HG02759 (cell line): ENCODE measurements at regions not wholly inside any gene's neighbourhood (a gene's known extent, or its start where the extent isn't known, plus 50 kb on each side); places are given as distances from the start of the nearest gene placed in this dataset.
"Not testable (repeated sequence)": the region's sequence is repeated elsewhere in the genome, so short reads cannot be mapped to it uniquely, and the experiment has no call there.

Experiments used
- ATAC-seq: cut with Tn5 transposase; IDR thresholded peaks from one replicate; pipeline ENCODE4 v1.9.1; 2021; ENCODE audit warnings: mild to moderate bottlenecking, moderate library complexity; ENCODE audit not compliant: unreplicated experiment

DNA sequence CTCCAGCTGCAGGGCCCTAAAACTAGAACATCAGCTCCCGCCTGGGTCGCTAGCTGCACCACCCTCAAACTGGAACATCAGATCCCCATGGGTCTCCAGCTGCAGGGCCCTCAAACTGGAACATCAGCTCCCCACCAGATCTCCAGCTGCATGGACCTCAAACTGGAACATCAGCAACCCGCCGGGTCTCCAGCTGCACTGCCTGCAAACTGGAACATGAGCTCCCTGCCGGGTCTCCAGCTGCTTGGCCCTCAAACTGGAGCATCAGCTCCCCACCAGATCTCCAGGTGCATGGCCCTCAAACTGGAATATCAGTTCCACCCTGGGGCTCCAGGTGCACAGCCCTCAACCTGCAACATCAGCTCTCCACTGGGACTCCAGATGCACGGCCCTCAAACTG lies 82.7 kb downstream of the TFRC start:
- ATAC-seq: not testable (repeated sequence)

DNA sequence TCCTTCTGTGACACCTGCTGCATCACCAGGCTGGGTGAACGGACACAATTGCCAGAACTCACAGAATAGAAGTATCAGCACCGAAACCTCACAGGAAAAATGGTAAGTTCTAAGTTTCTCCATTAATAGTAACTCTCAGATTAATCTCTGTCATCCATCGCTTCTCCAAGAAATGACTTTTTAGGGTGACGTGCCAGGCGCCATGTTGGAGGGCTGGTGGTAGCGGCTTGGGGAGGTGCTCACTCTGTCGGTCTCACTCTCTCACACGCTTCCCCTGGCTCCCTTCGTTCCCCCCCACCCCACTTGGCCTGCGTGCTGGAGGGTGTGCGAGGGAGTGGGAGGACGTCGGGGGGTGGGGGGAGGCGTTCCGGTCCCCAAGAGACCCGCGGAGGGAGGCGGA lies 85.6 kb downstream of the TFRC start:
- not testable (repeated sequence) for ATAC-seq

DNA sequence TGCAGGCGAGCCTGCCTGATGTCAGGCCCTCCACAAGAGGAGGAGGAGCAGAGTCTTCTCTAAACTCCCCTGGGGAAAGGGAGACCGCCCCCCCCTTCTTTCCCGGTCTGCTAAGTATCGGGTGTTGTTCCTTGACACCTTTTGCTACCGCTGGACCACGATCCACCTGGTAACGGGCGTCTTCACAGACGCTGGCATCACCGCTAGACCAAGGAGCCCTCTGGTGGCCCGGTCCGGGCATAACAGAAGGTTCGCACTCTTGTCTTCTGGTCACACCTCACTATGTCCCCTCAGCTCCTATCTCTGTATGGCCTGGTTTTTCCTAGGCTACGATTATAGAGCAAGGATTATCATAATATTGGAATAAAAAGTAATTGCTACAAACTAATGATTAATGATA lies 86.0 kb upstream of the TNK2 start:
- not testable (repeated sequence) for ATAC-seq

DNA sequence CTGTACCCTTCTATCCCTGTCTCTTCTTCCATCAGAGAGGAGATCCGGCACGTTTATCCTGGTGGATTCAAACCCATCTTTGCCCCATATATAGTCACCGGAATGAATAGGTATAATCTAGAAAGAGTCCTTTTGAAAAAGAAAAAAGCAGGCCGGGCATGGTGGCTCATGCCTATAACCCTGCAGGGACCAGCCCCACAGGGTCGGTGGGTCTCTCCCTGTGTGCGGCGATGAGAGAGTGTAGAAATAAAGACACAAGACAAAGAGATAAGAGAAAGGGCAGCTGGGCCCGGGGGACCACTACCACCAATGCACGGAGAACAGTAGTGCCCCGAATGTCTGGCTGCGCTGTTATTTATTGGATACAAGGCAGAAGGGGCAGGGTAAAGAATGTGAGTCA lies 85.3 kb upstream of the TNK2 start:
- ATAC-seq: not testable (repeated sequence)

DNA sequence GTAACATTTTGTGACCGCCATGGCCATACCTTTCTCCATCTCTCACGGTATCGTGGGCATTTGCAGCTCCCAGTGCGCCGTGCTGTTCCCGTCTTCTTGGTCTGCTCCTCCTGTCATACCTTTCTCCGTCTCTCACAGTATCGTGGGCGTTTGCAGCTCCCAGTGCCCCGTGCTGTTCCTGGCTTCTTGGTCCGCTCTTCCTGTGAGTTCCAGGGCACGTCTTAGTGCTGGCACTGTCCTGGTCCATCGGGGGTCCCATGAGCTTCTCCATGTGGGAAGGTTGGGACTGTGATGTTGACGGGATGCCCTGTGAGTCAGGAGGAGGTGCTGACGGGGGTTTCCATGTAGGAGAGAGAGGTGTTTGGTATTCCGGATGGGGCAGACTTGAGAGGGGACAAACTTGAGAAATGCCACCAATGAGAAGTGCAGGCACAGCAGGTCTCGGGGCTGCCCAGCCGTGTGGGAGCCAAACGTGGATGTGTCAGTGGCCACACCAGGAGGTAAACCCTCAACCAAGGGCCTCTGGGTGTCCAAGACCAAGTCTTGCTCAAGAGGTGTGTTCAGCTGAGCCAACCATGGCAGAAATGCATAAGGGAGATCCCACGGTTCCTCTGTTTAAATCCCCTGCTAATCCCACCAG lies 84.7 kb upstream of the TNK2 start:
- not testable (repeated sequence) for ATAC-seq

DNA sequence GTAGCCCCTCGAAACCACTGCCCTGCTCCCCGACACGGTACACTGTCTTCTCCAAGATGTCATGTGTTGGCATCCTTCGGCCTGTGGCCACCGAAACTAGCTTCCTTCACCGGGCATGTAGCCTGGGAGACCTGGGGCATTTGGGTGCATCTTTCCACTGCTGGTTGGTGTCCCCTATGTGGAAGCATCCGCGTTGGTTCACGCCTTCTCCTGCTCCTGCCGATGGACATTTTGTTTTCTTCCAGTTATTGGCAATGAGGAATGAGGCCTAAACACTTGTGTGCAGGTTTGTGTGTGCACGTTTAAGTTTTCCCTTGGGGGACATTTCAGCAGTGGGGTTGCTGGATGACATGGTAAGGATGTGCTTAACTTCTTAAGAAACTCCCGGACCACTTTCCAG lies 83.6 kb upstream of the TNK2 start:
- ATAC-seq: not testable (repeated sequence)

DNA sequence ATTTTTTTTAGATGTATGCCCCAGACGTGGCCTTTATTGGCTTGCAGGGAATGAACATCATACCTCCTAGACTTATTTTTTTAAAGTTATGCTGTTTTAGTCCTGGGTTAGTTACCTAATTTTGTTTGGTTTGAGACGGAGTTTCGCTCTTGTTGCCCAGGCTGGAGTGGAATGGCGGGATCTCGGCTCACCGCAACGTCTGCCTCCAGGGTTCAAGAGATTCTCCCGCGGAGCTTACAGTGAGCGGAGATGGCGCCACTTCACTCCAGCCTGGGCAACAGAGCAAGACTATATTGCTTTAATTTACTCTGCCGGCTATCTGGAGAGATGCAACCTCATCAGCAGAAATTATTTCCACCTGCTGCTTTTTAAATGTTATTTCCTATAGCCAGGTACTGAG lies 82.9 kb upstream of the TNK2 start:
- not testable (repeated sequence) for ATAC-seq

DNA sequence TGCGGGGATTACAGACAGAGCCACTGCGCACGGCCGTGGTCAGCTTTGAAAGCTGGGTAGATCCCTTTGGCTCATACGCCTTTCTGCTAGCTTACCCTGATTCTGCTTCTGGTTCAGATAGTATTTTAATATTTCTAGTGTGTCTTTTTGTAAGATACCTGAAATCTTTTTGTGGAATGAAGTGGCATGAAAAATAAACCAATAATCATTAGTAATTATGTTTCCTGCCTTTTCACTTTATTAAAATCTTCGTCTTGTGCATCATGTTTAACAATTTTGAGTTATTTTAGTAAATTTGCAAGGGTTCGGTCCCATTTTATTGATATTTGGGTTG lies 82.5 kb upstream of the TNK2 start:
- not testable (repeated sequence) for ATAC-seq

DNA sequence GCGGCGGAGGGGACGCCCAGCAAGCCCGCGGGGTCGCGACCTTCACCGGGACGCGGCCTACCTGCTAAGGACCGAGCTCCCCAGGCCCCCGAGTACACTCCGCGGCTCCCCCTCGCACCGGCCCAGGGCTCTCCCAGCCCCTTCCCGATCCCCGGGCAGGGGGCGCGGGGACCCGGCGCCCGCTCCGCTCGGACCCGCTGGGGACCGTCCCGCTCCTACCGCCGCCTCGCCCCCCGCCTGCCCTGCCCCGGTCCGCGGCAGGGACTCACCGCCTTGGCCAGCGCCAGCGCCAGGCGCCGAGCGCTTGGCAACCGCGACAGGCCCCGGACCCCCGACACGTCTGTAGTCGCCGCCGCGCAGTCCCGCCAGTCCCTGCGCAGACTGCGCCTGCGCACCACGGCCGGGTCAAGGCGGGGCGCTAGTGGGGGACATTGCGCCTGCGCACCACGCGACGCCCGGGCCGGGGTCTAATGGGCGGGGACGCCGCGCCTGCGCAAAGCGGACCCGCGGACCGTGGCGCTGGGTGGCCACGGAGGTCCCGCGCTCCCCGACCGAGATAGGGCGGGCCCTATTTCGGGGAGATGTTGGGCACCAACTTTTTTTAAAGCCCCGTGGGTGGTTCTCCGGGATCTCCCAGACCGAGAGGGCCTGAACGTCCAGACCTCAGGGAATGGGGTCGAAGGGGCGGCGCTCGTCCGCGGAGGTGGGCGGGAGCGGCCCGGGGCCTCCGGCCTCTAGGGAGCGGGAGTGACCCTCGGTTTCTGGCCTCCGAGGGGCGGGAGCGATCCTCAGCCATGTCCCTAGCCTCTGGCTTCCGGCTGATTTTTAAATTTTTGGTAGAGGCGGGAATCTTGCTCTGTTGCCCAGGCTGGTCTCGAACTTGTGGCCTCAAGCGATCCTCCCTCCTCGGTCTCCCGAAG lies 81.8 kb upstream of the TNK2 start:
- peak; percentile 95 for ATAC-seq

DNA sequence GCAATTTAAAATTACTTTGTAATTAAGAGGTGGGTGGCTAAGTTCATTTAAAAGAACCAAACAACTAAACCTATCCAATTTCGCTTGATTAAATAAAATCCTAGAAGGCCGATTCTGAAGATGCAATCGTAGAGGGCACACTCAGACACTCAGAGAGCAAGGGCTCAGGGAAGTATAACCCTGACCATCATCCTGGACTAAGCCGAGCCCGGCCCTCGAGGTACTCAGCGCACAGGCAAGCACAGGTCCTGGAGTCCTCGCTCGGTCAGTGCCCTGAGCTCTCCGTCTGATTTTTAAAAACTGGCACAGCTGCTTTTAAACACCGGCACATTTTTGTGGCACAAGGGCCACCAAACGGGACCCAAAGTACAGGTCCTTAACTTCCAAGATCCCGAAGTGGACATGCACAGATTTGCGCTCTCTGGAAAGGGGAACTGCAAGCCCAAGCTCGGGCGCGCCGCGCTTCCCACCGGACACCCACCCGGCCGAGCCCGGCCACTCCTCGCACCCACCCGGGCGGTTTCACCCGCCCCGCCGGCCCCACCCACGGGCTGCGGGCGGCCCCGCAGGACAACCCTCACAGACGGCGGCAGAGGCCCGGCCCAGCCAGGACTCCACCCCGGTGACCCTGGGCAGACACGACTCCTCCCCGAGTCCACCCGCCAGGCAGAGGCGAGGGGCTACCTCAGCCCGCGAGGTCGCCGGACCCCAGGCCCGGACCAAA lies 81.0 kb upstream of the TNK2 start:
- ATAC-seq: peak; percentile 42

DNA sequence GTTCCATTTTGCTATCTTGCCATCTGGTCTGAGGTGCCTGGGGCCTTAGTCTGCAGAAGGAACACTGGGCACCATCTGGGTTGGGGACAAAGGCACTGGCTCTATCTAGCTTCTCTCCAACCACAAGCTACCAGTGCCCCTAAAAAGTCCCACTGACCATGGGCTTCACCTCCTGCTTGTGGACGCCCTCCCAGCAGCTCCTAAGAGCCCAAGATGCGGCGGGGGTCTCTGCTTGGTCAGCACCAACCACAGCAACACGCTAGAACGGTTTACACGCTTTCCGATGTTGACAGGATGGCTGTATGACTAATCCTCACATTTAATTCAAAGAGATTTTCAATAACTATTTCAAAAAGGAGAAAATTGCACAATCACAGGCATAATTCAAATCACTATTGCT lies 80.4 kb upstream of the TNK2 start:
- ATAC-seq: not testable (repeated sequence)

DNA sequence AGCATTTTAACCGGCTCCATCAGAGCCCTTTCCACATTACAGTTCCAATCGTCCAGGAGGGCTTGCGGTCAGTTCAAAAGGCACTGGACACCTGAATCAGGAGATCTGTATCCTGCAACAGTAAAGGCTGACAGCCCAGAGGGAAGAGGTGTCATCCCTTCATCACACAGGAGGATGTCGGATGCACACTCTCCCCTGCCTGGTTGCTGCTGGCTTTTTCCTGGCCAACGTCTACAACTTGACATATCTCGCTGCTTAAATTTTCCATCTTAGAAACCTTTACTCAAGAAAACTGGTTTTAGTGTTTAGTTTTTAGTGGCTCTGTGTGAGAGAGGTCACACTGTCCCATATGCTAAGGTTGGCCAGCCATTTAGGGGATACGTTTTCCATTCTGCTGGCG lies 78.7 kb upstream of the TNK2 start:
- not testable (repeated sequence) for ATAC-seq

DNA sequence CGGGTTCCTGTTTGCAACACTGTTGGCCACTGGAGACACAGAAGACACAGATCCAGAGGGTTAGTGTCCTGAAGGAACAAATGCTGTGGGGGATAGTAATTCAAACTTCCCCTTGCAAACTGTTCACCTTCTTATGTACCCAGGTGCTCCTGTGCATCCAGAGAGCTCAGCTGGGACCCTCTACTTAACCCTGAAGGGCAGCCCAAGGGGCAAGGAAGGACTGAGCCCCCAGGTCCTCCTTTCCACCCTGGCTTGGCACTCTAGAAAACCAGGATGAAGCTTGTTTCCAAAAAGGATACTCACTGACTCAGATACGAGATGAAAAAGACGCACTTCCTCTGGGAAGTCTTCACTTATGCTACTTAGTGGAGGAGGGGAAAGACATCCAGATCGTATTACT lies 78.2 kb upstream of the TNK2 start:
- not testable (repeated sequence) for ATAC-seq

DNA sequence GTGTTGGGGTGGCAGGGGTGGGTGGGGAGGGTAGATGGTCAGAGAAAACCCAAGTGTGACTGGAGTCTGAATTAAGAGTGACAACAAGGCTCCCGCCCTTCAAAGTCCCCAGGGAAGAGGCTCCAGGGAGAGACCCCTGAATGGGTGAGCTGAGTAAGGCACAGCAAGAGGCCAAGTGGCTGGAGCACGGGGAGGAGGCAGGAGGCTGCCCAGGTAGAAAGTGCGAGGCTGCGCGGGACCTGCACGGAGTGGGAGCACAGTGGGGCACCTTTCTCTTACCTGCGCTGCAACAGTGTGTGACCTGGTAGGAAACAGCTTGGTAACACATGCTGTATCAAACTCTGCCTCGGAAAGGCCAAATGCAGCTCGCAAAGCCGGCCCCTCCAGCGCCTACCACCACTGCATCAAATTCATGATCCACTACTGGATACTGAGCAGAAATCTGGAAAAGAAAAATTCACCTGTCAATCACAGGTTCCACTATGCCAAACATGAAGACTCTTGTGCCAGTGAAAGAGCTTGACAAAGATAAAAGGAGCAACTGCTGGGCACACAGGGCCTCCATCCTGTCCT lies 77.1 kb upstream of the TNK2 start:
- not testable (repeated sequence) for ATAC-seq

DNA sequence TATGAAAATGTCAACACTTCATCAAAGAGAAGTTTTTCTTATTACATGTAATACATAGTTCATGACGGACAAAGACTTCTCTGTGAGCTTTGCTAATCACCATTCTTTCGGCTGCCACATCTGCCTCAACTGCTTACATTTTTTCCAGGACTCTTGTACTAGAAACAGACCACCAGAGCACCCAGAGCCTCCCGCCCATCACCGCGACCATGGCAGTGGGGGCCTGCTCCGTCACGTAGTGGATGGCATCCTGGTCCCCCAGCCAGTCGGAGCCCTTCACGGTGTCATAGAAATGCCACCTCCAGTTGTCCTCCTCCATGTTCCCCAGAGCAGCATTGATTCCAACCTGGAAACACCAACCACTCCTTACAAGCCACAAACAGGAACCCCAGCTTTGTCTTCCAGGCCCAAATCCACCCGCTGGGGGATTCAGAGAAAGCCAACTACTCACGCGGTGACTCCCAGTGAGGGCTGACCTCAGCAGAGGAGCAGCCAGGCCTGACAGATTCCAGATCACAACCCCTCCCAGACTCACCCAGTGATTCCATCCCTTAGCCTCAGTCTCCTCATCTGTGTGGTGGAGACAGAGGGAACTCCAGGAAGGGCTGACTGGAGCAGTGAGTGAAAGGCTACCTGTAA lies 76.2 kb upstream of the TNK2 start:
- not testable (repeated sequence) for ATAC-seq

DNA sequence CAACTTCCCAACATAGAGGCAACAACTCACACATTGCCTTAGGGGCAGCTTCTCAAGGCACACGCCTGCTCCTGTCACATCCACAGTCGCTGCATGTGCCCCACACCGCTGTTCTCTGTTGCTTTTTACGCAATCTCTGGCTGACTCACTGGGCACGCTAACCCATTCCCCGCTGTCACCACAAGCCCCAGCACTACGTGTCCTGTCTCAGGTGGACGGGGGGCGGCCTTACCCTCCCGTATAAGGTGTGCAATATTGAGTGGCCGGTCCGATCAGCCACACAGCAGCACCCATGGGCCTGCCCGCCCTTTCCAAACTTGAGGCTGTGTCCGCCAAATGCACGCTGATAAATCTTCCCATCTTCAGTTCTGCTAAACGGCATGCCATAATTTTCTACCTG lies 75.5 kb upstream of the TNK2 start:
- not testable (repeated sequence) for ATAC-seq

DNA sequence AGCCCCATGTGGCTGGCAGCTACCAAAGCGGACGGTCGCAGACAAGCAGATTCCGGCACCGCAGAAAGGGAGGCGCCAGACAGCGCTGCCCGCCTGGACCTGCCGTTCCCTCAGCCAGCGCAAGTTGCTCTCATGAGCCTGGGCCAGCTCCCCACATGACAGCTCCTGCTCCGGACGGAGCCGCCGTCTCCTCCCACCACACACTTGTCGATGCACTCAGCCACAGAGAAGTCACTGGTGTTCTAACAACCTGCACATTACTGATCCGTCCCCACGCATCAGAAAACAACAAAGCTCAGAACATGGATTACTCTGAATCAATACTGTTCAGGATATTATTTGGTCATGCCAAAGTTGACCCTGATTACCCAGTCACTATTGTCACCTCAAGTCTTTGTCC lies 74.4 kb upstream of the TNK2 start:
- not testable (repeated sequence) for ATAC-seq

DNA sequence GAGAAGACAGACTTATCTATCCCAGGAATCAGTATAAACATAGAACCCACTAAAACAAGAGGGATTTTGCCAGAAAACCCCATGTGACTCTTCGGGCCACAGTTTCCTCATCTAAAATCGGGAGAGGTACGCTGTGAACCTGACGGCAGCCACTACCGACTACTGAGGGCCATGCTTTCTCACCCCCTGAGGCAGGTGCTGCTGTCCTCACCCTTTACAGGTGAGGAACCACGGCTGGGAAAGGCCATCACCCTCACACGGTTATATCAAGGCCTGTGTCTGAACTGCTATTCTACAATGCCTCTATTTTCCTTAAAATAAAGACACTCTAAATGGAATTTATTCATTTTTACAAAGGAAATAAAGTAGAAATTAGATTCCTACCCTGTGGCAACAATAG lies 73.4 kb upstream of the TNK2 start:
- ATAC-seq: not testable (repeated sequence)

DNA sequence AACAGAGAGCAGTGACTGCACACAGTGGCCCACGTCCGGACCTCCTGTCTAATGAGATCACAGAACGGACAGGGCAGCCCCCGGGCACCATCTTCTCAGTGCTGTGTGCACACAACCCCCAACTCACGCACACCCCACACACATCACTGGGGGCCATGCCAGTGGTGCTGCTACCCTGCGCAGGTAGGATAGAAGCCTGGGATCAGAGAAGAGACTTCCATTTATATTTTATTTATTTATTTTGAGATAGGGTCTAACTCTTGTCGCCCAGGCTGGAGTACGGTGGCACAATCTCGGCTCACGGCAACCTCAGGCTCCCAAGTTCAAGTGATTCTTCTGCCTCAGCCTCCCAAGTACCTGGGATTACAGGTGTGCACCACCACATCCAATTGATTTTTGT lies 71.5 kb upstream of the TNK2 start:
- ATAC-seq: not testable (repeated sequence)

DNA sequence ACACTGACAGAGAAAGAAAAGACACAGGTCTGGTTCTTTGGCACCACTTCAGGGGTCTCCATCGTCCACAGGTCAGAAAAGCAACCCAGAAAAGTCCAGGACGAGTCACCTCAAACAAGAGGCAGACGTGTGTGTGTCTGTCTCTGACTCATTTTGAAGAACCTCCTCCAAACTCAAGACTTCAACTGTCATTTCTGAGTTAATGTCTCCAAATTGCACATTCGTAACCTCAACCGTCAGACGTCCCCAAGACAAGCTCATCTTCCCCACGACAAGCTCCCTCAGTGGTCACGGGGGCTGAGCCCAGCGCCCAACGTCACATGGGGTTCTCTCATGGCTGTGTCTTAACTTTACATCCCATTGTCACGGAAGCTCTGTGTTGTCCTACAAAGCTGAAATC lies 70.2 kb upstream of the TNK2 start:
- ATAC-seq: not testable (repeated sequence)

DNA sequence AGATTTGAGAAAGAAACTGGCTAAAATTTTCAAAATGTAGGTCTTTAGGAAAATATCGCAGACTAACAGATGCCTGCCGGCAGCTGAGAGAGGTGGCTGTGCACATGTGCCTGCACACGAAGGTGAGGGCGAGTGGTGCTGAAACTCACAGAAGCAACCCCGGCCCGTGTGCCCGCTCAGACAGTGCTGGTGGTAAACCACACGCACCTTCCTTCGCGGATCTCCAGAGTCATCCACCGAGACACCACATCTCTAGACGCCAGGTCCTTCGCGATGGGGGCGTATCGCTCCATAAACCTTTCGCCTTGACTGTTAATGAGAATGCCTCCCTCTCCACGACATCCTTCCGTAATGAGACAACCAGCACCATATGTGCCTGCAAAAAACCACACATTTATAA lies 68.5 kb upstream of the TNK2 start:
- ATAC-seq: not testable (repeated sequence)
